ENCODE measurements at regions not wholly inside any gene's neighbourhood (a gene's known extent, or its start where the extent isn't known, plus 50 kb on each side); places are given as distances from the start of the nearest gene placed in this dataset.
"Not testable (repeated sequence)": the region's sequence is repeated elsewhere in the genome, so short reads cannot be mapped to it uniquely, and the experiment has no call there.

GRCh38 chr5:99386406-99387077, 457.7 kb upstream of the CHD1 start:
- no peak overlapping the region for H3K27ac Mint-ChIP-seq
- H3K4me3 Mint-ChIP-seq, result no peak overlapping the region
- H3K4me1 Mint-ChIP-seq, result no peaks in the 10 kb centered on the region
- H3K9me3 Mint-ChIP-seq, result peaks cover 9% of the 10 kb centered on the region
- no peaks in the 10 kb centered on the region for H3K27me3 Mint-ChIP-seq
- no peaks in the 10 kb centered on the region for H3K36me3 Mint-ChIP-seq (ENCODE audit: low read depth)
- no peak for ATAC-seq (replicated peaks)

GRCh38 chr5:99379187-99379586, 450.4 kb upstream of the CHD1 start:
- H3K27ac Mint-ChIP-seq, result no peak overlapping the region
- no peak overlapping the region for H3K4me3 Mint-ChIP-seq
- no peak for ATAC-seq (replicated peaks)
- no peaks in the 10 kb centered on the region for H3K27me3 Mint-ChIP-seq
- H3K36me3 Mint-ChIP-seq (ENCODE audit: low read depth), result no peaks in the 10 kb centered on the region
- H3K4me1 Mint-ChIP-seq, result no peaks in the 10 kb centered on the region
- peaks cover 15% of the 10 kb centered on the region for H3K9me3 Mint-ChIP-seq

- Mint-ChIP-seq H3K27ac (no peak overlapping the region), H3K4me3 (no peak overlapping the region), H3K27me3 (no peaks in the 10 kb centered on the region), H3K36me3 (ENCODE audit: low read depth) (no peaks in the 10 kb centered on the region), H3K9me3 (peaks cover 12% of the 10 kb centered on the region), H3K4me1 (no peaks in the 10 kb centered on the region)
- no peak for ATAC-seq (replicated peaks)
Observed at GRCh38 chr5:99378443-99378842, 449.6 kb upstream of the CHD1 start.

DNA sequence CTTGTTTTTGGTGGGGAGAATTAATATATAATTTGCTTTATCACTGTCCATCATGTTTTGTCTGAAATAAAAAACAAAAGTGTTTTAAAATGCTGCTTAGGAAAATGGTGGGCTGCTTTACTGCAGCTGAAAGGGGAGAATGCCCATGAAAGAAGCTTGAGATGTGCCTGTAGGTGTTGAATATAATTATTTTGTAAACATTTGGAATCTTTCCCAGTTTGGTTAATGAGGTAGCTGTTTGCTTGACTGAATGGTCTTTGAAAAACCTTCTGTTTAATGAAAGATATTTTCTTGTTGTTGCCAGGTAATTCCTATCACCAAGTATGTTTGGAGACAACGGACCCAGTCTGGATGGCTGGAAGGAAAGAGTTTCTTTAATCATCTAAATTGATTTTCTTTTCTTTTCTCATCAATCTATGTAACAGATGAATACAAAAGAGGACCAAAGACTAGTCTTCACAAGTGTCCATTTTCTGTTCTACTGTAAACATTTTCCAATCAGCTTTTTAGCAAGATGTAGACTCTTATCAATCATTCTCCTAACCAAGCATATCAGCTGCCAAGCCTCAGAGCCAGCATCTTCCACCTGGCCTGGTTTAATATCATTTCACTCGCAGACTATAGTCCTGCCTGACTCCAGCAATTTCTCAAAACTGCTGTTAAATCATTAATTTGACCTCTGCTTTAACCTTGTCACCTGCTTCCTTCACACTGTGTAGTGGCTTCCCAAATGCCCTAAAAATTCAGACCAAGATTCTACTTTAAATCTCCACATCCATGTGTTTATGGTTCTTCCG, 441.2 kb upstream of the CHD1 start:
- Mint-ChIP-seq H3K36me3 (ENCODE audit: low read depth) (no peaks in the 10 kb centered on the region), H3K27me3 (no peaks in the 10 kb centered on the region), H3K9me3 (peaks cover 3% of the 10 kb centered on the region), H3K4me3 (no peak overlapping the region), H3K4me1 (no peaks in the 10 kb centered on the region), H3K27ac (no peak overlapping the region)
- no peak for ATAC-seq (replicated peaks)

DNA sequence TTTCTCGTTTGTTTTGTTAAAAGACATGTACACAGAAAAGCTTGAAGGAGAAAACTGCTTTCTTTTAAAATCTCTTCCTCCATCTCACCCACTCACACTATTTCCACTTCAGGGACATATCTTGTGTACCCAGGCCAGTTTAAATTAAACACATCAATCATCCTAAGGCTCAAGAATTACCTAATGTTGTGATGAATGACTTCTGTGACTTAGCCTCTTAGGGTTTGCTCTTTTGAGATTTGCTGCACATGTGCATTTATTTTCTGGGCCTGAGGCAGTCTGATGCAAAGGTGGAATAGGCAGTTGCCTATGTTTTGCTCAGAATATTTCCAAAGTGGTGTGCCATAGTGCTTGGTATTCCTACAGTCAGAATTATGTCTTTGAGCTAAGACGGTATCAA, 439.9 kb upstream of the CHD1 start:
- Mint-ChIP-seq H3K36me3 (ENCODE audit: low read depth) (no peaks in the 10 kb centered on the region), H3K9me3 (peaks cover 3% of the 10 kb centered on the region)

GRCh38 chr5:99355881-99356280, 427.1 kb upstream of the CHD1 start:
- no peaks in the 10 kb centered on the region for H3K27me3 Mint-ChIP-seq
- no peaks in the 10 kb centered on the region for H3K4me1 Mint-ChIP-seq
- peaks cover 7% of the 10 kb centered on the region for H3K9me3 Mint-ChIP-seq
- no peak overlapping the region for H3K4me3 Mint-ChIP-seq
- no peak for ATAC-seq (replicated peaks)
- H3K27ac Mint-ChIP-seq, result no peak overlapping the region
- no peaks in the 10 kb centered on the region for H3K36me3 Mint-ChIP-seq (ENCODE audit: low read depth)

More for the DNA sequence above, 439.9 kb upstream of the CHD1 start:
- H3K4me1 Mint-ChIP-seq, result no peaks in the 10 kb centered on the region
- H3K27me3 Mint-ChIP-seq, result no peaks in the 10 kb centered on the region
- H3K4me3 Mint-ChIP-seq, result no peak overlapping the region
- H3K27ac Mint-ChIP-seq, result no peak overlapping the region
- ATAC-seq (replicated peaks), result no peak

DNA sequence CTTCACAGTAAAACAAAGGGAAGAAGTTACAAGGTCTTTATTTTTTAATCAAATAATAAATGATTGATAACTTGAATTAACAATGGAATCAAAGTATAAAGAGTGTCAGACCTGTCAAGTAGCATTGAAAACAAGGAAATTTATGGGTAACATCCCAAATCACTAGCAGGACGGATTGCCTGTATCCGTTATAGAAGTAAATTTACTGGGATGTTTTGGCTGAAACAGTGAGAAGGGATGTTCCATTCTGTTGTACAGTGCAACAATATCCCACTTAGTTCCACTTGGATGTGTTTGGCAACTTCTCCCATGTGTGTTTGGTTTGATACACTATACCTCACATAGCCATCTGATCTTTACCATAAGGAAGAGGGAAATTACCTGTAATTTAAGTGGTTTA, 421.0 kb upstream of the CHD1 start:
- Mint-ChIP-seq H3K36me3 (ENCODE audit: low read depth) (no peaks in the 10 kb centered on the region), H3K4me3 (no peak overlapping the region), H3K4me1 (no peaks in the 10 kb centered on the region), H3K27me3 (no peaks in the 10 kb centered on the region), H3K27ac (no peak overlapping the region), H3K9me3 (peaks cover 9% of the 10 kb centered on the region)
- ATAC-seq (replicated peaks), result no peak

- Mint-ChIP-seq H3K4me3 (no peak overlapping the region), H3K27ac (no peak overlapping the region), H3K9me3 (peaks cover 5% of the 10 kb centered on the region), H3K36me3 (ENCODE audit: low read depth) (no peaks in the 10 kb centered on the region), H3K4me1 (no peaks in the 10 kb centered on the region), H3K27me3 (no peaks in the 10 kb centered on the region)
- ATAC-seq (replicated peaks), result no peak
Observed at GRCh38 chr5:99348597-99348996, 419.8 kb upstream of the CHD1 start.

GRCh38 chr5:99339758-99340157, 411.0 kb upstream of the CHD1 start:
- H3K27me3 Mint-ChIP-seq; H3K27ac Mint-ChIP-seq; H3K36me3 Mint-ChIP-seq (ENCODE audit: low read depth); H3K4me1 Mint-ChIP-seq; H3K4me3 Mint-ChIP-seq; ATAC-seq (replicated peaks): not testable (repeated sequence)
- H3K9me3 Mint-ChIP-seq, result peaks cover 16% of the 10 kb centered on the region

- H3K4me1 Mint-ChIP-seq, result no peaks in the 10 kb centered on the region
- no peak overlapping the region for H3K27ac Mint-ChIP-seq
- no peak for ATAC-seq (replicated peaks)
- no peaks in the 10 kb centered on the region for H3K27me3 Mint-ChIP-seq
- no peaks in the 10 kb centered on the region for H3K36me3 Mint-ChIP-seq (ENCODE audit: low read depth)
- H3K4me3 Mint-ChIP-seq, result no peak overlapping the region
- H3K9me3 Mint-ChIP-seq, result peaks cover 12% of the 10 kb centered on the region
Observed at GRCh38 chr5:99334936-99335335, 406.1 kb upstream of the CHD1 start.

DNA sequence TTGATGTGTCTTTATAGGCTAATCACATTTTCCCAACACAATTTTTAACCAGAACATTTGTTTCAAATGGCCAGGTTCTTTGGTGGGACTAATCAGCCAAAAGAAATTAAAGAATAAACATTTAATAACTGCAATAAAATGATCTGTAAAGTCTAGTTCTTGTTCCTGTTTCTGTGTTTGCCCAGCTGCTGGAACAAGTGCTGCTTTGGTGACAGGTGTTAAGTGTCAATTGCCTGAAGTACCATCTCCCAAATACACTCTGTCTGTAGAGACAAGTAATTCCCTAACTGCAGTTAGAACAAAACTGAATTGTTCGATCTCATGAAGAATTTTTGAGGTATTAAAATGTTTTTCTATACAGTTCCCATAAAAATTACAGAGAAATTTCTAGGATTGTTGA, 402.3 kb upstream of the CHD1 start:
- Mint-ChIP-seq H3K4me1 (no peaks in the 10 kb centered on the region), H3K9me3 (peaks cover 5% of the 10 kb centered on the region), H3K27me3 (no peaks in the 10 kb centered on the region), H3K36me3 (ENCODE audit: low read depth) (no peaks in the 10 kb centered on the region), H3K4me3 (no peak overlapping the region), H3K27ac (no peak overlapping the region)
- no peak for ATAC-seq (replicated peaks)

DNA sequence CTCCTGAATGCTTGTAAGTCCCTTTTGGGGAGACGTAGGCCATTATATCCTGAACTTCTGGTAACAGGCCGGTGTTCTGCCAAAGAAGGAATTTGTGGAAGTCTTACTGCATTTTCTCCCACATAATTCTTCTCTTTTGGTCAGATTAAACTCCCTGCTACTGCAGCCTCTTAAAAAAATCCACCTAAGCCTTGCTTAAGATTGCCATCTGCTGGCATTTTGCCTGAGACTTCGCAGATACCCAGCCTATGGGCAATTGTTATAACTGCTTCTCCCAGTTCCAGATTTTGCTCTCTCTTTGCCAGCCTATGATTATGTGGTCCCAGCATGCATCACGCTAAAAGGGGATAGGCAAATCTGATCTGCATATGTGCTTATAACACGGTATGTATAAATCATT, 391.6 kb upstream of the CHD1 start:
- Mint-ChIP-seq H3K9me3 (peaks cover 11% of the 10 kb centered on the region), H3K27ac (no peak overlapping the region), H3K4me1 (no peaks in the 10 kb centered on the region), H3K36me3 (ENCODE audit: low read depth) (no peaks in the 10 kb centered on the region), H3K27me3 (no peaks in the 10 kb centered on the region), H3K4me3 (no peak overlapping the region)
- ATAC-seq (replicated peaks), result no peak

DNA sequence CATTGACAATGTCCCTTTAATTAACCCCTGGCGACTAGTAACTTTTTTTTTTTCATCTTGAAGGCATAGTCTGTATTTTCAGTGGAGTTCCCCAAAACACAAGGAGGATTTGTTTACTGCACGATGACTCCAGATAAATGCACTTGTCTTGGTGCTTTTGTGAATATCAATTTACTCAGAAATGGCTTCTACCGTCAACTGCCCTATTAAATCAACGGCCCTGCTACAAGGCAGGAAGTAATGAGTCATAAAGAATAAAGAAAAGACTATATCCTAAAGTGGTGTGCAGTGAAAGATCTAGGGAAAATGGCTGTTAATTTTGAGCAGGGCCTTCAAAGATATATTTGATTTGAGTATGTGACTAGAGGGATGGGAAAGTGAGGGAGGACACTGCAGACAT, 388.3 kb upstream of the CHD1 start:
- Mint-ChIP-seq H3K9me3 (peaks cover 11% of the 10 kb centered on the region), H3K36me3 (ENCODE audit: low read depth) (no peaks in the 10 kb centered on the region), H3K27me3 (no peaks in the 10 kb centered on the region), H3K27ac (no peak overlapping the region), H3K4me1 (no peaks in the 10 kb centered on the region), H3K4me3 (no peak overlapping the region)
- no peak for ATAC-seq (replicated peaks)

- no peaks in the 10 kb centered on the region for H3K36me3 Mint-ChIP-seq (ENCODE audit: low read depth)
- no peak for ATAC-seq (replicated peaks)
- no peaks in the 10 kb centered on the region for H3K27me3 Mint-ChIP-seq
- H3K27ac Mint-ChIP-seq, result no peak overlapping the region
- peaks cover 11% of the 10 kb centered on the region for H3K9me3 Mint-ChIP-seq
- no peaks in the 10 kb centered on the region for H3K4me1 Mint-ChIP-seq
- no peak overlapping the region for H3K4me3 Mint-ChIP-seq
Observed at GRCh38 chr5:99316484-99316883, 387.7 kb upstream of the CHD1 start.

DNA sequence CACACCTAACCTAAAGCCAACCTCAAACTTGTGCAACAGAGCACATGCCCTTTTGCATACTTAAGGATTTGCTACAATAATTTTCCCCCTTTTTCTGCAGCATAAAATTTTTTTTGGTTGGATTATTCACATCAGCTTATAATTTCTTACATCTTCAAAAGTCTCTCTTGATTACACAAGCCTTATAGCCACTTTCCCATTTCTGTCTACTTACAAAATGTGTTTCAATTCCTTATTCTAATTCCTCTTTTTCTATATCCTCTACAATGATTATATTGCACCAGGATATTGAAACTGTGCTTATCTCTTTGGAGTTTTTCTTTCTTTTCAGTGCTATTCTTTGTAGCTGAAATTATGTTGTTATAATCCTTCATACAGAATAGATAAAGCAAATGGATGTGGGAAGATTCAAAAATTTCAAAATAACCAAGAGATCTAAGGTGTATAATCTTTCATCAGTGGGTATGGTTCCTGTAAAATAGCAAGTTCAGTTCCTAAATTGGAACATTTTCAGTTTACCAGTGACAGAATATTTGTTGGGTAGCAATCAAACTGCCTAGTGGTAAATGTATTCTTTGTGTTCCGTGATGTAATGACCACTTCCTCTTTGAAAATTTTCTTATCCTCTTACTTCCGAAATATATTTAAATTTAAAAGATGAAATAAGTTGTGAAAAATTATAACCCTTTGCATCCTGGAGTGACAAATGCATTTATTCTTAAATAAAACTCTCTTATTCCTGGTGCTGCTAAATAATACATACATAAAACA, 386.8 kb upstream of the CHD1 start:
- H3K4me1 Mint-ChIP-seq, result no peaks in the 10 kb centered on the region
- ATAC-seq (replicated peaks), result no peak
- H3K27me3 Mint-ChIP-seq, result no peaks in the 10 kb centered on the region
- H3K27ac Mint-ChIP-seq, result no peak overlapping the region
- H3K9me3 Mint-ChIP-seq, result peaks cover 11% of the 10 kb centered on the region
- H3K4me3 Mint-ChIP-seq, result no peak overlapping the region
- no peaks in the 10 kb centered on the region for H3K36me3 Mint-ChIP-seq (ENCODE audit: low read depth)

All from activated T-helper 17 cell treated with anti-CD3 and anti-CD28 coated beads, Interleukin-2, amount 50 U/mL, for 72 hours (primary cell).